C4-2B (cell line): ENCODE measurements at regions not wholly inside any gene's neighbourhood (a gene's known extent, or its start where the extent isn't known, plus 50 kb on each side); places are given as distances from the start of the nearest gene placed in this dataset.

Experiments used
- H3K27ac ChIP-seq: fragments of 450-650 bp; 2 replicates; pipeline ENCODE4 v1.5.1; 2017
- ZFX ChIP-seq: fragments of 450-650 bp; IDR thresholded peaks from 2 replicates; pipeline ENCODE4 v1.6.1; 2017
- TF ChIP-seq, protein P1 (sequence below): fragments of 450-650 bp; conservative IDR thresholded peaks from 2 replicates; pipeline ENCODE4 v1.5.1; 2017; ENCODE audit warnings: mild to moderate bottlenecking

DNA sequence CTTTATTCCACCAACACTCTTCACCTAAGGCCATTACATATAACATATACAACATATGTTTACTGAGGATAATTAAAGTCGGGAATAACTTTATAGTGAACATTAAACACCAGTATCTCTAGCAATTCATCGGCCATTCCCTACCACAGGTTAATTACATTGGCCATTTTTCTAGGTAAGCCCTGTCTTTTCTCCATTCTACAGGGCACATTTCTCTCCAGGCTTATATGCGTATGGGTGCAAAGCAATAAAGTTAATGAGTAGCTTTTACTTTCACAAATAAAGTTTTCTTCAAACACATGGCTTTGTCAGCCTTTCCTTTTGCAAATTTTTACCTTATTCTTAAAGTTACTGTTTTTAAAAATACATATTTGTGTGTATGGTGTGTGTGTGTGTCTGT lies 111.9 kb upstream of the IQCM start:
- H3K27ac ChIP-seq = no peak overlapping the region
- TF ChIP-seq, protein P1, sequence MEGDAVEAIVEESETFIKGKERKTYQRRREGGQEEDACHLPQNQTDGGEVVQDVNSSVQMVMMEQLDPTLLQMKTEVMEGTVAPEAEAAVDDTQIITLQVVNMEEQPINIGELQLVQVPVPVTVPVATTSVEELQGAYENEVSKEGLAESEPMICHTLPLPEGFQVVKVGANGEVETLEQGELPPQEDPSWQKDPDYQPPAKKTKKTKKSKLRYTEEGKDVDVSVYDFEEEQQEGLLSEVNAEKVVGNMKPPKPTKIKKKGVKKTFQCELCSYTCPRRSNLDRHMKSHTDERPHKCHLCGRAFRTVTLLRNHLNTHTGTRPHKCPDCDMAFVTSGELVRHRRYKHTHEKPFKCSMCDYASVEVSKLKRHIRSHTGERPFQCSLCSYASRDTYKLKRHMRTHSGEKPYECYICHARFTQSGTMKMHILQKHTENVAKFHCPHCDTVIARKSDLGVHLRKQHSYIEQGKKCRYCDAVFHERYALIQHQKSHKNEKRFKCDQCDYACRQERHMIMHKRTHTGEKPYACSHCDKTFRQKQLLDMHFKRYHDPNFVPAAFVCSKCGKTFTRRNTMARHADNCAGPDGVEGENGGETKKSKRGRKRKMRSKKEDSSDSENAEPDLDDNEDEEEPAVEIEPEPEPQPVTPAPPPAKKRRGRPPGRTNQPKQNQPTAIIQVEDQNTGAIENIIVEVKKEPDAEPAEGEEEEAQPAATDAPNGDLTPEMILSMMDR = no peak
- TF ChIP-seq ZFX = no peak

DNA sequence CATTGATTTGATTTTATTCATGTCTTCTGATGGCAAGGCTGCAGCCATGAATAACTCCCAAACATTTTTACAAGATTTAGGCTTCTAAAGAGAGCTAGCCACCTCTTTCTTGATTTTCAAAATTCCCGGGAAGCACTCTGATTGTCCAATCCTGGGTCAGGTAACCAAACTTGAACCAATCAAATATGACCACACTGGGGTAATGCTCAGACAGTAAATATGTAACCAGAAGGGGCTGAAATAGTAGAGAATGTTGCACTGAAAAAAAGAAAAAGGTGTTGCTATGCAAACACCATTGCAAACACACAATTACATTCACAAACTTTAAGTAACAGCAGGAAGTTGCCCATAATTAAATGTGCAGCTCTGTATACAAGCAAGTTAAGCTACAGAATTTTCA lies 112.9 kb upstream of the IQCM start:
- H3K27ac ChIP-seq = no peak overlapping the region
- TF ChIP-seq, protein P1 = no peak
- TF ChIP-seq ZFX = no peak

DNA sequence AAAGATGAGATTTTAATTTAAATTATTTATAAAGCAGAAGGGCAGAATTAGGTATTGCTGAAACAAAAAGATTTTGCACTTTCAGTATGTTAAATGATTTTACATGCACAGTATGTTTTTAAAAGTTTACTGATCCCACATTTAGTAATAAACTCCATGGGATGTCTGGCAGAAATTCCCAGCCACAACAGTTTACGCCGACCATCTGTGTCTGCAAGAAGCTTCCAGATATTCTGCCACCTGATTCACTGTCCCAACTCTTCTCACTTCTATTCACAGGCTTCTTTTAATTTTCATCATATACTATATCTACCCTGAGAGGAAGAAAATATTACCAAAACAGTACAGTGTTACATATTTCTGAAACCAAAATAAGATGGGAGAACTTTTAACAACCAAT lies 115.8 kb upstream of the IQCM start:
- H3K27ac ChIP-seq = no peak overlapping the region
- no peak for TF ChIP-seq ZFX

DNA sequence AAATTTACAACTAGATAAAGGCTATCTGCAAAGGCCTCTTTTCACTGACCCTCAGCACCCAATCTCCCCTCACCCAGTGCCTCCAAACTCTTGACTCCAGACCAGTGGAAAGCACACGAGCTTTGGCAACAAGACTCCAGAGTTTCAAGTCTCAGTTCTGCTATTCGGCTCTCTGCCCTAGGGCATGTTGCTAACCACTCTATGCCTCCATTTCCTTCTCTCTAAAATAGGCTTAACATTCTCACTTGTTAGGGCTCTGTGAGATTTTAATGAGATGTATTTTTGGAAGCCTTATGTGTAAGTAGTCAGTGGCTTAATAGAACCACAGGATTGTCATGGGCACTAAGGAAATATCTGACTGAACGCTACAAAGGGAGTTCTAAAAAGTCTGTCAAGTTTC lies 116.5 kb upstream of the IQCM start:
- TF ChIP-seq ZFX = no peak
- TF ChIP-seq, protein P1 = no peak
- no peak overlapping the region for H3K27ac ChIP-seq

DNA sequence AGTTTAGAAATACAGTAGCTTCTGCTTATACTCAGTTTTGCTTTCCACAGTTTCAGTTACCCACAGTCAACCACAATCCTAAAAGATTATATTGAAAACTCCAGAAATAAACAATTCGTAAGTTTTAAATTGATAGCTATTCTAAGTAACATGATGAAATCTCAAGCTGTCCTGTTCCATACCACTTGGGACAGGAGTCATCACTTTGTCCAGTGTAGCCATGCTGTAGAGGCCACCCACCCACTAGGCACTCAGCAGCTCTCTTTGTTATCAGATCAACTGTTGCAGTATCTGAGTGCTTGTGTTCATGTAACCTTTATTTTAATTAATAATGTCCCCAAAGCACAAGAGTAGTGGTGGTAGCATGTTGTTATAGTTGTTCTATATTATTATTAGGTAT lies 117.5 kb upstream of the IQCM start:
- no peak overlapping the region for H3K27ac ChIP-seq
- TF ChIP-seq ZFX = no peak
- TF ChIP-seq, protein P1 = no peak

DNA sequence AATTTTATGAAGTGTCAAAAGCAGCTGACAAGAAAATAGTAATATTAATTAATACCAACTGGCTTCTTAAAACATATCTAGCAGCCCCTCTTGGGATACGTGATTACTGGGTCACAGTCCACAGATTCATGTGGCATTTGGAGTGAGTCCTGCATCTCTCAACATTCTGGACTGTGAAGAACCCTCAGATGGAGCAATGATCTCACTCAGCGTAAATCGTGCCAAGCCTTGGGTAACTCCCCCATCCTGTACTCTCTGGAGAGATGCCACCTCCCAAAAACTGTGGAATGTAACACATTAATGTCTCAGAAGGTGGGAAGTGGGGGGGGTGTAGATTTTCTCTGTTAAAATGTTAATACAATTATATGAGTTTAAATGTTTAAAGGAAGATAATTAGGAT lies 118.2 kb upstream of the IQCM start:
- no peak for TF ChIP-seq ZFX
- TF ChIP-seq, protein P1 = no peak
- no peak overlapping the region for H3K27ac ChIP-seq

DNA sequence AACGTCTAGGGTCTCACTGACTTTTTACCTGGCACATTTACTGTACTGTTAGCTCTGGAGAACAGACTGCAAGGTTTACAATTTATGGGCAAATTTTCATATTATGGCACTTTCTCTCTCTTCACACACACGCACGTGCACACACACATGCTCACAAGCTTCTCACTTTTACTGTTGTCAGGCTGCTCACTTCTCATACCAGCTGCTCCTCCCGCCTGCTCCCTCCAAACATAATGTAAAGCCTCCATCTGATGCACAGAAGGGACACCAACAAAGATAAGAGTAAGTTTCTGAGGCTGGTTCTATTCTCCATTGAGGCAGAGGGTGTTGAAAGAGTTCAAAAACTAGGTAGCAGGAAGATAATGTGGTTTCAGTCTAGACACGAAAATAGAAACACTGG lies 128.9 kb upstream of the DCLK2 start:
- TF ChIP-seq, protein P1 = no peak
- TF ChIP-seq ZFX = no peak
- H3K27ac ChIP-seq = no peak overlapping the region

DNA sequence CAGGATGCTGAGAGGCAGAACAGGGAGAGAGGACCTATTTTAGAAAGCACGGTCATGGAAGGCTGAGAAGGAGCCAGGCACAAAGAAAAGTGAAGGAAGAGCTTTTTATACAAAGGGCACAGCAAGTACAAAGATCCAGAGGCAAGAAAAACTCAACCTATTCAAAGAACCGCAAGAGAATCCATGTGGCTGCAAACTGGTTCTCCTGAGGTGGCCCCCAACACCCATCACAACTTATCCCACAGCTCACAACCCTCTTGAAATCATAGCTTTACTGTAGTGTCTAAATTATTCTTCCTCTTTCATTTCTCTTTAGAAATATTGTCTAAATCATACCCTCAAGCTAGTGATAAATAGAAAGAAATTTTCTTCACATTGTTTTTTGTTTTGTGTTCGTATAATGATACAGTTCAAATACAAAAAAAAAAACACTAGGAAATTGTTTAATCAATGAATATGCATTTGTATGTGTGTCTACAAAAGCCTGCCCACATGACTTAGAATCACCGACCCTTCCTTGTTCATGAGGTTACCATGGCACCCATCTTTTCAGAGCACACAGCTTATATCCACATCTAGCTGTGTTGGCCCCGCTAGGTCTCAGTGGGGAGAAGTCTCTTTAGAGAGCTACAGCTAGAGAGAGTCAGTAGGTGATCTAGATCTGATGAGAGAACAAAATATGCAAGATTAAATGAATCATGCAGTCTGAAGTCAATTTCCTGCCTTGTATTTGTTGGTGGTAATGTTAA lies 126.9 kb upstream of the DCLK2 start:
- H3K27ac ChIP-seq = no peak overlapping the region
- no peak for TF ChIP-seq ZFX
- TF ChIP-seq, protein P1 = no peak
